Eye (tissue), 1 donor: ENCODE measurements at regions not wholly inside any gene's neighbourhood (a gene's known extent, or its start where the extent isn't known, plus 50 kb on each side); places are given as distances from the start of the nearest gene placed in this dataset.

ENCODE experiments used
- DNase-seq: peaks from one replicate; pipeline ENCODE4 v3.0.0-alpha.2; 2015

GRCh38 chr2:71951718-71952404 lies 195.8 kb downstream of the CYP26B1 start:
- DNase-seq, result no peak

- no peak for DNase-seq
Measured at GRCh38 chr2:71951083-71951468, 196.6 kb downstream of the CYP26B1 start.

GRCh38 chr2:71950256-71951082 lies 197.2 kb downstream of the CYP26B1 start:
- DNase-seq, result no peak

GRCh38 chr2:71949537-71949798 lies 198.2 kb downstream of the CYP26B1 start:
- no peak for DNase-seq

- DNase-seq, result no peak
Measured at GRCh38 chr2:71948781-71949536, 198.7 kb downstream of the CYP26B1 start.

- no peak for DNase-seq
Measured at GRCh38 chr2:71947809-71948208, 199.9 kb downstream of the CYP26B1 start.

GRCh38 chr2:71945603-71945959 lies 202.1 kb downstream of the CYP26B1 start:
- no peak for DNase-seq

- peak; percentile 63 for DNase-seq
Measured at GRCh38 chr2:71944806-71945602, 202.7 kb downstream of the CYP26B1 start.

- no peak for DNase-seq
Measured at GRCh38 chr2:71944183-71944550, 203.5 kb downstream of the CYP26B1 start.

- DNase-seq, result no peak
Measured at GRCh38 chr2:71943238-71944182, 204.2 kb downstream of the CYP26B1 start.

- DNase-seq, result peak; percentile 66
Measured at GRCh38 chr2:71941726-71942525, 205.7 kb downstream of the CYP26B1 start.

GRCh38 chr2:71940695-71941094 lies 207.0 kb downstream of the CYP26B1 start:
- DNase-seq, result no peak

GRCh38 chr2:71939588-71940535 lies 207.8 kb downstream of the CYP26B1 start:
- no peak for DNase-seq

- DNase-seq, result no peak
Measured at GRCh38 chr2:71938659-71939587, 208.7 kb downstream of the CYP26B1 start.

GRCh38 chr2:71938108-71938507 lies 209.6 kb downstream of the CYP26B1 start:
- DNase-seq, result no peak

- DNase-seq, result no peak
Measured at GRCh38 chr2:71937396-71937795, 210.3 kb downstream of the CYP26B1 start.

- DNase-seq, result no peak
Measured at GRCh38 chr2:71936076-71937030, 211.3 kb downstream of the CYP26B1 start.
